ENCODE measurements at regions not wholly inside any gene's neighbourhood (a gene's known extent, or its start where the extent isn't known, plus 50 kb on each side); places are given as distances from the start of the nearest gene placed in this dataset.

GRCh38 chr15:62835351-62835750 is 207.2 kb upstream of the TPM1 start:
- TF ChIP-seq CTCF (IDR thresholded peaks at IDR 0.05; ENCODE audit: poor library complexity) (no peak), EZH2phosphoT487 (IDR thresholded peaks at IDR 0.05; ENCODE audit: low read depth, severe bottlenecking, unreplicated experiment) (no peak)
